K562 (cell line): ENCODE measurements at regions not wholly inside any gene's neighbourhood (a gene's known extent, or its start where the extent isn't known, plus 50 kb on each side); places are given as distances from the start of the nearest gene placed in this dataset.

Experiments
- ATAC-seq: fragments of 200-7000 bp; cut with Tn5 transposase; 3 replicates; pipeline ENCODE4 v1.9.1; 2020; ENCODE audit warnings: moderate library complexity
- BruUV-seq: library from RNA; stranded (reverse); fragments of 400-500 nt; replicated peaks from 2 replicates; lab custom pipeline; 2021; lab: Mats Ljungman, UMichigan
- CTCF ChIA-PET: fragments of 300-600 bp; formaldehyde crosslinking; extraction: SDS; loops from one replicate; lab custom pipeline; 2021; ENCODE audit warnings: low intra/inter-chr PET ratio; lab: Yijun Ruan, JAX
- POLR2A ChIA-PET: fragments of 300-600, 350-650 bp; sonication (Branson Sonifier 250); formaldehyde crosslinking; extraction: SDS; loops from one replicate; lab custom pipeline; 2021; ENCODE audit warnings: antibody characterized with exemption, inconsistent platforms; lab: Yijun Ruan, JAX
- DNase-seq, 4 experiments: peaks; one replicate each; pipeline versions ENCODE4 v3.0.0 to v3.0.0-alpha.2; 2011 to 2018; ENCODE audit warnings: low spot score in 3 of 4, mixed read lengths in 3 of 4; ENCODE audit errors: extremely low read depth in 1 of 4
- FAIRE-seq: peaks from 2 replicates; lab custom pipeline; 2011; peaks lifted over from hg19 to GRCh38; lab: Jason Lieb, UNC
- H2AFZ ChIP-seq: 2 replicates; pipeline ENCODE4 v1.6.0; 2011; ENCODE audit warnings: low read depth, low read length, control low read depth, inconsistent platforms
- H3K27ac ChIP-seq: fragments of 200-600 bp; 3 replicates; pipeline ENCODE4 v1.8.0; 2011; ENCODE audit warnings: low read depth, mild to moderate bottlenecking, control low read depth, inconsistent platforms, low read length, moderate library complexity, mixed read lengths; ENCODE audit errors: extremely low read depth
- H3K27me3 ChIP-seq, 2 experiments: fragments of 300-600 bp in 1 of 2; 2 replicates in 1 of 2; 3 replicates in 1 of 2; pipeline versions ENCODE4 v1.6.0 to v1.8.0; 2011; ENCODE audit warnings: inconsistent platforms in 2 of 2, low read length in 2 of 2, mild to moderate bottlenecking in 1 of 2, mixed read lengths in 1 of 2, moderate library complexity in 1 of 2; ENCODE audit not compliant: control insufficient read depth in 2 of 2, insufficient read depth in 2 of 2
- H3K36me3 ChIP-seq: fragments of 300-600 bp; 3 replicates; pipeline ENCODE4 v1.8.0; 2011; ENCODE audit warnings: mild to moderate bottlenecking, low read length, inconsistent platforms; ENCODE audit not compliant: control insufficient read depth, insufficient read depth
- H3K4me1 ChIP-seq, 2 experiments: fragments of 200-600 bp in 1 of 2; replicated peaks in 1 of 2; 2 replicates in 1 of 2; 3 replicates in 1 of 2; pipeline versions ENCODE4 v1.5.1 to v1.8.0; 2011; ENCODE audit warnings: inconsistent platforms in 2 of 2, low read length in 2 of 2, mild to moderate bottlenecking in 1 of 2, mixed read lengths in 1 of 2, moderate library complexity in 1 of 2; ENCODE audit not compliant: control insufficient read depth in 2 of 2, insufficient read depth in 2 of 2
- H3K4me2 ChIP-seq: 2 replicates; pipeline ENCODE4 v1.6.1; 2011; ENCODE audit warnings: low read length, control low read depth, inconsistent platforms, mixed read lengths; ENCODE audit not compliant: insufficient read depth
- H3K4me3 ChIP-seq: fragments of 200-600 bp; sonication (generic), shearing (Covaris generic); 2 replicates; pipeline ENCODE4 v1.5.1; 2016; ENCODE audit warnings: control low read depth, inconsistent platforms
- H3K79me2 ChIP-seq: fragments of 200-600 bp; 3 replicates; pipeline ENCODE4 v1.8.0; 2011; ENCODE audit warnings: low read length, inconsistent platforms; ENCODE audit not compliant: control insufficient read depth, insufficient read depth
- H3K9ac ChIP-seq, 2 experiments: 2 replicates each; pipeline versions ENCODE4 v1.6.0 to v1.6.1; 2011; ENCODE audit warnings: low read depth in 2 of 2, low read length in 2 of 2, control low read depth in 1 of 2, inconsistent platforms in 1 of 2, mild to moderate bottlenecking in 1 of 2, mixed read lengths in 1 of 2; ENCODE audit not compliant: insufficient read depth in 1 of 2
- H3K9me1 ChIP-seq: one replicate; pipeline ENCODE4 v1.6.0; 2011; ENCODE audit warnings: inconsistent platforms, mild to moderate bottlenecking, low read length, moderate library complexity; ENCODE audit not compliant: control insufficient read depth, insufficient read depth
- H3K9me3 ChIP-seq: replicated peaks from 2 replicates; pipeline ENCODE4 v1.5.1; 2011; ENCODE audit warnings: low read depth, low read length, inconsistent platforms; ENCODE audit not compliant: control insufficient read depth, insufficient read depth
- H4K20me1 ChIP-seq: replicated peaks from 2 replicates; pipeline ENCODE4 v1.6.1; 2011; ENCODE audit warnings: low read length, inconsistent platforms, mixed read lengths; ENCODE audit not compliant: control insufficient read depth, insufficient read depth
- BCOR ChIP-seq: fragments of 450-650 bp; IDR thresholded peaks from 2 replicates; pipeline ENCODE4 v1.6.1; 2016
- CHCHD3 ChIP-seq: fragments of 250-450 bp; sonication (Bioruptor Pico); IDR thresholded peaks from 2 replicates; pipeline ENCODE4 v2.1.2; 2022; ENCODE audit warnings: mild to moderate bottlenecking
- DDX20 ChIP-seq: fragments of 450-650 bp; IDR thresholded peaks from 2 replicates; pipeline ENCODE4 v1.6.1; 2016; ENCODE audit warnings: missing genetic modification characterization, low read depth, mild to moderate bottlenecking, missing compliant biosample characterization, moderate library complexity
- KLF10 ChIP-seq: fragments of 250-450 bp; sonication (Bioruptor Pico); IDR thresholded peaks from 2 replicates; pipeline ENCODE4 v1.6.1; 2021; ENCODE audit warnings: matching md5 sums
- NCOA1 ChIP-seq: fragments of 450-650 bp; IDR thresholded peaks from 2 replicates; pipeline ENCODE4 v1.6.1; 2016; ENCODE audit warnings: low read depth
- NCOA2 ChIP-seq, 2 experiments: fragments of 450-650 bp; IDR thresholded peaks; 2 replicates each; pipeline ENCODE4 v1.6.1; 2018; ENCODE audit warnings: mild to moderate bottlenecking in 2 of 2, moderate library complexity in 1 of 2; ENCODE audit not compliant: partially characterized antibody in 2 of 2
- OTX1 ChIP-seq: fragments of 450-650 bp; formaldehyde crosslinking; IDR thresholded peaks from 2 replicates; pipeline ENCODE4 v1.4.0; 2022; ENCODE audit warnings: mild to moderate bottlenecking
- TCF15 ChIP-seq: fragments of 250-450 bp; sonication (Bioruptor Pico); IDR thresholded peaks from 2 replicates; pipeline ENCODE4 v1.8.0; 2022; ENCODE audit warnings: moderate library complexity, mild to moderate bottlenecking, inconsistent platforms
- TEAD2 ChIP-seq: fragments of 450-650 bp; IDR thresholded peaks from 2 replicates; pipeline ENCODE4 v1.6.1; 2016; ENCODE audit warnings: missing genetic modification characterization, control low read depth, missing compliant biosample characterization
- ZBTB49 ChIP-seq: sonication (generic); formaldehyde crosslinking; IDR thresholded peaks from 2 replicates; pipeline ENCODE4 v1.8.0; 2022; ENCODE audit warnings: missing genetic modification reagents, mild to moderate bottlenecking, borderline replicate concordance
- ZNF12 ChIP-seq: sonication (generic); formaldehyde crosslinking; IDR thresholded peaks from 2 replicates; pipeline ENCODE4 v1.4.0; 2020; ENCODE audit warnings: mild to moderate bottlenecking, missing genetic modification reagents
- WGBS: fragments of 100-300 bp; shearing (Covaris generic); methylation state at CpG from one replicate; pipeline ENCODE4 v1.1.6; 2016; ENCODE audit warnings: low coverage, mixed read lengths; ENCODE audit not compliant: insufficient coverage; ENCODE audit errors: missing lambda C conversion rate; 5-methylcytosine and 5-hydroxymethylcytosine counted together
- in situ Hi-C: fragments of 300-500 bp; cut with MboI; formaldehyde crosslinking; loops from 4 replicates; pipeline ENCODE4 v1.15.0; 2018; ENCODE audit warnings: inconsistent platforms, mixed read lengths
- intact Hi-C: fragments of 100-400 bp; cut with micrococcal nuclease; formaldehyde crosslinking; loops from 2 replicates; pipeline ENCODE4 v1.14.2; 2022

DNA sequence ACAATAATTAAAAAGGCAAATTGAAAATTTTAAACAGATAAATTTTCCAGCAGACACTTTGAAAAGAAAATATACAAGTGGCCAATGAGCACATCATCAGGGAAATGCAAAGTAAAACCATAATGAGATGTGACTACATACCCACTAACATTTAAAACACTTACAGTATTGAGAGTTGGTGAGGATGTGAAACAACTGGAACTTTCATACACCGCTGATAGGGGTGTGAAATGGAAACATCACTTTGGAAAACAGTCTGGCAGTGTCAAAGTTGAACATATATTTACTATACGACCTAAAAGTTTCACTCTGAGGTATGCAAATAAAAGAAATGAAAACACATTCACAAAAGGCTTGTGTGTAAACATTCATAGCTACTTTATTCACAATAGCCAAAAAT is 94.0 kb upstream of the GNAO1 start (continued):
- no peak for TF ChIP-seq ZBTB49

DNA sequence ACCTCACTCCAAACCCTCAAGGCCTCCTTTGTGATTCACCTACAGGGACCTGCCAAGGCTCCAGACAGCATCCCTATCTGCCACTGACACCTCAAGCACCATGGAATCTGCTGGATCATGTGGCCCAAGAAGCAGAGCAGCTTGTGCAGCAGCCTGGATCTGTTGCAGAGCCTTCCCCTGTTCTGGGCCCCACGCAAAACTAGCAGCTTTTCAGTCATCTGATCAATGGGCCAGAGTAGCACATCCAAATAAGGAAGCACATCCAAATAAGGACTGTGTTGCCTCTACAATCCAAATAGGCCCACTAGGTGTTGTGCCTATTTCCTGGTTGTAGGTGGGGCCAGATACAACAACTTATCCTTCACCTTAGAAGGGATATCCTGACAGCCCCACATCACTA is 97.1 kb upstream of the GNAO1 start:
- Histone ChIP-seq H3K9me1 (no peaks in the 10 kb centered on the region), H3K4me1 (no peaks in the 10 kb centered on the region), H3K27ac (no peak overlapping the region), H3K9ac (no peak overlapping the region), H2AFZ (no peak overlapping the region), H3K36me3 (no peaks in the 10 kb centered on the region), H3K9me3 (no peaks in the 10 kb centered on the region), H3K27me3 (no peaks in the 10 kb centered on the region; a peak in 2 of 5 replicates), H3K79me2 (no peaks in the 10 kb centered on the region), H3K4me2 (no peak overlapping the region), H3K4me3 (no peak overlapping the region), H4K20me1 (no peaks in the 10 kb centered on the region)
- ChIA-PET POLR2A (no interaction called here), CTCF (no interaction called here)
- no peak for DNase-seq
- FAIRE-seq: no peak
- BruUV-seq: no TSS peak
- intact Hi-C loops (no loop called here), in situ Hi-C loops (no loop called here)
- ATAC-seq: no peak
- WGBS: 0% methylated on average over 1 of the region's 1 CpG
- TF ChIP-seq KLF10 (CRISPR knock-in tag) (no peak), BCOR (no peak), ZNF12 (CRISPR knock-in tag) (no peak), OTX1 (CRISPR knock-in tag) (no peak), TEAD2 (tag) (no peak), DDX20 (tag) (no peak), CHCHD3 (CRISPR knock-in tag) (no peak), NCOA1 (no peak), TCF15 (CRISPR knock-in tag) (no peak), NCOA2 (IDR thresholded peaks at IDR 0.05; ENCODE audit: partially characterized antibody in 2 of 2) (no peak)
